Keratinocyte (primary cell): ENCODE measurements at regions not wholly inside any gene's neighbourhood (a gene's known extent, or its start where the extent isn't known, plus 50 kb on each side); places are given as distances from the start of the nearest gene placed in this dataset.

ENCODE experiments used
- EZH2 ChIP-seq: IDR thresholded peaks from one replicate; pipeline ENCODE4 v1.6.1; 2012; ENCODE audit warnings: inconsistent platforms, mild to moderate bottlenecking, low read length, moderate library complexity
- TF ChIP-seq, protein P1 (sequence below), 3 experiments: IDR thresholded peaks in 1 of 3; conservative IDR thresholded peaks in 1 of 3; optimal IDR thresholded peaks in 1 of 3; 2 replicates in 2 of 3; 3 replicates in 1 of 3; pipeline versions ENCODE3 to v1.5.1; 2011; ENCODE audit warnings: low read length in 3 of 3, mild to moderate bottlenecking in 3 of 3, moderate library complexity in 2 of 3, control low read depth in 1 of 3, inconsistent platforms in 1 of 3; ENCODE audit not compliant: insufficient read depth in 2 of 3; ENCODE audit errors: extremely low read depth in 1 of 3

DNA sequence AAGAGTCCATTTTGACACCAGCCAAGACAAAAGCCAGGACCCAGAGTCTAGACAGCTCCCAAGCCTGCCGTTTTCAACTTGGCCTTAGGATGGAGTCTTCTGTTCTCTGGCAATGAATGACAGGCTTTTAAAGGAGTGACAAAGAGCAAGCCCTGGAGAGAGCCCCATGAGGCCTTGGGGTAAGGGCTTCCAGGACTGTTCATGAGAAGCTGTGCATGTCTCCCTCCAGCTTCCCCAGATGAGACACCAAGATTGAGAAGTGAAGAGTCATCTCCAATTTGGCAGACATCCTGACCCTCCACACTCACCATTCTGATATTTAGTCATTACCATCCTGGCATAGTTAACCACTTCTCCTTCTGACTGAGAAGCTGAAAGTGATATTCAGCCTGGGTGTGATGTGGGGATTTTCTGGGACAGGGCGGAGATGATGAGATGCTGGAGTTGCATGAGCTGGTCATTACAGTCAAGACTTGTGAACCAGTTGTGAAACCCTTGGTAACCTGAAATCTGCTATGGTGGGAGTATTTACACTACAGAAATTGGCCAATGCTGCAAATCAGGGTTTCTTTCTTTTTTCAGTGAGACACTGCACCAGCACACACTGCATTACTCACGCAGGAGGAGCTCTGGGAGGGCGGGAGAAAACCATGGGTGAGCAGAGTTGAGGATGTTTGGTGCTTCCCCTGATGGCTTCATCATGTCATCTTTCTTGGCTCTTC, 77.8 kb downstream of the VCPKMT start:
- TF ChIP-seq, protein P1, sequence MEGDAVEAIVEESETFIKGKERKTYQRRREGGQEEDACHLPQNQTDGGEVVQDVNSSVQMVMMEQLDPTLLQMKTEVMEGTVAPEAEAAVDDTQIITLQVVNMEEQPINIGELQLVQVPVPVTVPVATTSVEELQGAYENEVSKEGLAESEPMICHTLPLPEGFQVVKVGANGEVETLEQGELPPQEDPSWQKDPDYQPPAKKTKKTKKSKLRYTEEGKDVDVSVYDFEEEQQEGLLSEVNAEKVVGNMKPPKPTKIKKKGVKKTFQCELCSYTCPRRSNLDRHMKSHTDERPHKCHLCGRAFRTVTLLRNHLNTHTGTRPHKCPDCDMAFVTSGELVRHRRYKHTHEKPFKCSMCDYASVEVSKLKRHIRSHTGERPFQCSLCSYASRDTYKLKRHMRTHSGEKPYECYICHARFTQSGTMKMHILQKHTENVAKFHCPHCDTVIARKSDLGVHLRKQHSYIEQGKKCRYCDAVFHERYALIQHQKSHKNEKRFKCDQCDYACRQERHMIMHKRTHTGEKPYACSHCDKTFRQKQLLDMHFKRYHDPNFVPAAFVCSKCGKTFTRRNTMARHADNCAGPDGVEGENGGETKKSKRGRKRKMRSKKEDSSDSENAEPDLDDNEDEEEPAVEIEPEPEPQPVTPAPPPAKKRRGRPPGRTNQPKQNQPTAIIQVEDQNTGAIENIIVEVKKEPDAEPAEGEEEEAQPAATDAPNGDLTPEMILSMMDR (optimal IDR thresholded peaks at IDR 0.05 in 1 of 3, IDR thresholded peaks at IDR 0.05 in 1 of 3, conservative IDR thresholded peaks at IDR 0.05 in 1 of 3; ENCODE audit: extremely low read depth in 1 of 3, insufficient read depth in 2 of 3, low read length in 3 of 3) = peak; percentile 9 to 49 (median 41)
- no peak for TF ChIP-seq EZH2
